ENCODE measurements at regions not wholly inside any gene's neighbourhood (a gene's known extent, or its start where the extent isn't known, plus 50 kb on each side); places are given as distances from the start of the nearest gene placed in this dataset.
A peak's percentile ranks its signal among the peaks of the same experiment; 100 is the strongest.

DNA sequence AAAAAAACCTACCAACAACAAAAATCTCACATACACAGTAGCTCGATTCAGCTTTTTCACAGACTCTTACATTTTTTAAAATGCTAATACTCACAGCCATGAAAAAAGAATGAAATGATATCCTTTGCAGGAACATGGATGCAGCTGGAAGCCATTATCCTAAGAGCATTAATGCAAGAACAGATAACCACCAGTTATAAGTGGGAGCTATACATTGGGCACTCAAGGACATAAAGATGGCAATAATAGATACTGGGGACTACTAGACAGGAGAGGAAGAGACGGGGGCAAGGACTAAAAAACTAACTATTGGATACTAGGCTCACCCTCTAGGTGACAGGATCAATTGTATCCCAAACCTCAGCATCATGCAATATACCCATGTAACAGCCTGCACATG lies 90.3 kb upstream of the CCNH start:
- H3K4me3 ChIP-seq (ENCODE audit: low read depth, low read length): no peak overlapping the region

DNA sequence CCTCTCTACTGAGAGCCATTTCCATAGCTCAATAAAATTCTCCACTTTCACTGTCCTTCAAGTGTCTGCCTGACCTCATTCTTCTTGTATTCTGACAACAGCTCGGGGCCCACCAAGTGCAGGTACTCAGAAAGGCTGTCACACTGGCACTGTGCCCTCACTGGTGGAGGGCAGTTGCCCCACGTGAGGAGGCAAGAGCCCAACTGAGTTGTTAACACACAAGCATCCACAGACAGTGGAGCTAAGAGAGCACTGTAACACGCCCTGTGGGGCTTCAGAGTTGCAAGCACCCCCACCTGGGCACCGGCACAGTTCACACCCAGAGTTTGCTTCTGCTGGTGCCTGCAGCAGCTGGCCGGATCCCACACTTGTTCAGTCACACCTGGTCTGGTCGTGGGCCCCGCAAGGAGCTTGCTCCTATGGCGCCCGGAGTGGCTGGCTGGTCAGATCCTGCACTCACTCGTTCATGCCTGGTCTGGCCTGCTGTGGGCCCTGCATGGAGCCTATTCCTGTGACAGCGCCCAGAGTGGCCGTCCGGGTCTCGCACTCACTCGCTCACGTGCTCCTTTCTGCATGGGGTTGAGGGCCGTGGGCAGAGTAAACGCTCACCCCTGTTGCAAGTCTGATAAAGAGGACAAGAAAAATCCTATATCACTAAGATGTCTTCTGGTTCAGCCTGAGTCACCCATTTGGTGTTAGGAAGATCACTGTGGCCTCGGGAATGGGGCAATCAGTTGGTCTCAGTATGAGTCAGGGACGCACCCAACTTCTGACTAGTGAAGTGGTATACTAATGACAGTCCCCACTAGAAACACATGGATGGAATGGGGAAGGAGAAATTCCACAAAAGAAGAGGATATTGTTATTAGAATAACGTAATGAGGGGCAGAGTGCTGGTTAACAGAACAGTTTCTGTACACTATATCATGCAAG lies 87.0 kb upstream of the CCNH start:
- peak; percentile 11 for DNase-seq (ENCODE audit: low read depth)
- no peak overlapping the region for H3K4me3 ChIP-seq (ENCODE audit: low read depth, low read length)
- no peak for TF ChIP-seq MYC (IDR thresholded peaks at IDR 0.05; ENCODE audit: low read depth, low read length)
- TF ChIP-seq, protein P1, sequence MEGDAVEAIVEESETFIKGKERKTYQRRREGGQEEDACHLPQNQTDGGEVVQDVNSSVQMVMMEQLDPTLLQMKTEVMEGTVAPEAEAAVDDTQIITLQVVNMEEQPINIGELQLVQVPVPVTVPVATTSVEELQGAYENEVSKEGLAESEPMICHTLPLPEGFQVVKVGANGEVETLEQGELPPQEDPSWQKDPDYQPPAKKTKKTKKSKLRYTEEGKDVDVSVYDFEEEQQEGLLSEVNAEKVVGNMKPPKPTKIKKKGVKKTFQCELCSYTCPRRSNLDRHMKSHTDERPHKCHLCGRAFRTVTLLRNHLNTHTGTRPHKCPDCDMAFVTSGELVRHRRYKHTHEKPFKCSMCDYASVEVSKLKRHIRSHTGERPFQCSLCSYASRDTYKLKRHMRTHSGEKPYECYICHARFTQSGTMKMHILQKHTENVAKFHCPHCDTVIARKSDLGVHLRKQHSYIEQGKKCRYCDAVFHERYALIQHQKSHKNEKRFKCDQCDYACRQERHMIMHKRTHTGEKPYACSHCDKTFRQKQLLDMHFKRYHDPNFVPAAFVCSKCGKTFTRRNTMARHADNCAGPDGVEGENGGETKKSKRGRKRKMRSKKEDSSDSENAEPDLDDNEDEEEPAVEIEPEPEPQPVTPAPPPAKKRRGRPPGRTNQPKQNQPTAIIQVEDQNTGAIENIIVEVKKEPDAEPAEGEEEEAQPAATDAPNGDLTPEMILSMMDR (IDR thresholded peaks at IDR 0.05; ENCODE audit: low read depth, low read length): no peak
- TF ChIP-seq, protein P2, sequence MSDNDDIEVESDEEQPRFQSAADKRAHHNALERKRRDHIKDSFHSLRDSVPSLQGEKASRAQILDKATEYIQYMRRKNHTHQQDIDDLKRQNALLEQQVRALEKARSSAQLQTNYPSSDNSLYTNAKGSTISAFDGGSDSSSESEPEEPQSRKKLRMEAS (IDR thresholded peaks at IDR 0.05; ENCODE audit: low read depth, low read length): no peak
- TF ChIP-seq POLR2A (IDR thresholded peaks at IDR 0.05; ENCODE audit: extremely low read depth, insufficient read length): no peak

More for the DNA sequence above, 90.3 kb upstream of the CCNH start:
- no peak for TF ChIP-seq MYC (IDR thresholded peaks at IDR 0.05; ENCODE audit: low read depth, low read length)
- TF ChIP-seq, protein P2 (IDR thresholded peaks at IDR 0.05; ENCODE audit: low read depth, low read length): no peak
- TF ChIP-seq POLR2A (IDR thresholded peaks at IDR 0.05; ENCODE audit: extremely low read depth, insufficient read length): no peak
- TF ChIP-seq, protein P1 (IDR thresholded peaks at IDR 0.05; ENCODE audit: low read depth, low read length): no peak
- DNase-seq (ENCODE audit: low read depth): no peak
